Activated naive CD4-positive, alpha-beta T cell treated with anti-CD3 and anti-CD28 coated beads for 36 hours (primary cell): ENCODE measurements at regions not wholly inside any gene's neighbourhood (a gene's known extent, or its start where the extent isn't known, plus 50 kb on each side); places are given as distances from the start of the nearest gene placed in this dataset.

Experiments
- CTCF ChIA-PET: fragments of 350-600 bp; sonication (Branson Sonifier 250); formaldehyde crosslinking; loops from one replicate; lab custom pipeline; 2021; ENCODE audit warnings: antibody characterized with exemption; lab: Charles Lee
- DNase-seq: peaks from one replicate; pipeline ENCODE4 v3.0.0-alpha.2; 2020
- H3K27ac Mint-ChIP-seq: one replicate; pipeline ENCODE4 v1.8.0; 2021; ENCODE audit warnings: mild to moderate bottlenecking, mixed read lengths
- H3K27me3 Mint-ChIP-seq: one replicate; pipeline ENCODE4 v1.8.0; 2021; ENCODE audit warnings: low read depth, mixed read lengths
- H3K36me3 Mint-ChIP-seq: one replicate; pipeline ENCODE4 v1.8.0; 2021; ENCODE audit warnings: low read depth, mixed read lengths
- H3K4me1 Mint-ChIP-seq: one replicate; pipeline ENCODE4 v1.8.0; 2021; ENCODE audit warnings: low read depth, mixed read lengths
- H3K4me3 Mint-ChIP-seq: one replicate; pipeline ENCODE4 v1.8.0; 2021; ENCODE audit warnings: mild to moderate bottlenecking, moderate library complexity, mixed read lengths
- H3K9me3 Mint-ChIP-seq: one replicate; pipeline ENCODE4 v1.8.0; 2021; ENCODE audit warnings: mixed read lengths
- intact Hi-C: fragments of 100-400 bp; cut with micrococcal nuclease; formaldehyde crosslinking; loops from one replicate; pipeline ENCODE4 v1.15.1; 2023

DNA sequence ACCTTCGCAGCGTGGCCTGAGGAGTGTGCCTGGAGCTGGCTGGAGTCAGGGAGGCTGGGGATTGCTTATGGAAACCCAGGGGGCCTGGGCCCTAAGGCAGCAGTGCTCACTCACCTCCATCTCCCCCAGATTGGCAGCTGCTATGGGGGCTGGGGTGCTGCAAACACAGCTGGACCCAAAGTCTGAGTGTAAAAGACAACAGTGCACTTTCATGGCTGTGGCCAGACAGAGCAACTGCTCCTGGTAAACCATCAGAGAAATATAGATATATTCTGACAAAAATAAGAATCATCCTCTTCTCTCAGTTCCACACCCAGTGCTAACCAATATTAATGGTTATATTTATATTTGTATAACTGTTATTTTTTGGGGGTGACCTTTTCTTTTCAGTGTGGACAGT is 123.9 kb downstream of the TENT4A start:
- no peaks in the 10 kb centered on the region for H3K4me1 Mint-ChIP-seq
- H3K36me3 Mint-ChIP-seq, result no peaks in the 10 kb centered on the region
- peaks cover 13% of the 10 kb centered on the region for H3K27me3 Mint-ChIP-seq
- H3K27ac Mint-ChIP-seq, result no peak overlapping the region
- DNase-seq, result no peak
- H3K4me3 Mint-ChIP-seq, result no peak overlapping the region
- intact Hi-C loops, result loop anchor here (2.0 kb wide), 1 partner anchor 72 kb away; no protein-coding TSS in a partner anchor
- peaks cover 2% of the 10 kb centered on the region for H3K9me3 Mint-ChIP-seq
- CTCF ChIA-PET, result interaction anchor here (1.9 kb wide), 1 partner anchor 16 kb away, joined by 4 read pairs; no protein-coding TSS in a partner anchor

DNA sequence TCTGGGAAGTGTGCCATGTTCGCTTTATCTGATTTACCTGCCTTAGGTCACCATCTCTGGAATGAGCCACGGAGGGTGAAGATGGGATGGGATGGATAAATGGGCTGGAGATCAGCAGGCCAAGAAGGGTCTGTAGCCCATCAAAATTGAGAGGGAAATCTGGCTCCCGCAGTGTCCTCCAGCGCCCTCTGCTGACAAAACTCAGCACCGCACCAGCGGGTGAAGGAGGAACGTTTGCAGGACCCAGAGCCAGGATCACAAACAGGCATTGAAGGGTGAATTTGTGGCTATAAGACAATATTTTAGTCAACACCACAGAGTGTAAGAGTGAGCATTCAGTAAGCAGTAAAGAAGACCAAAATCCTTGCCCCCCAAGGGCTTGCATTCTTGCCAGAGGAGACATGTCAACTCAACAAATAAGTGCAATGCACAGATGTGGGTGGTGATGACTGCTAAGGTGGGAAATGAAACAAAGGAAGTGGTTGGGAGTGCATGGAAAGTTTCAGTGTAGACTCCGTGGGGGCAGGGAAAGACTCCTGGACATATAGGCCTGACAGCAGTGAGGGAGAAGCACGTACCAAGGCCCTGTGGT is 124.4 kb downstream of the TENT4A start:
- CTCF ChIA-PET, result interaction anchor here (1.0 to 1.9 kb wide), 2 partner anchors 17 kb away, joined by 4 to 5 read pairs; no protein-coding TSS in a partner anchor
- peak; percentile 56 for DNase-seq
- intact Hi-C loops, result loop anchor here (2.0 kb wide), 1 partner anchor 73 kb away; no protein-coding TSS in a partner anchor
- no peaks in the 10 kb centered on the region for H3K36me3 Mint-ChIP-seq
- peaks cover 11% of the 10 kb centered on the region for H3K27me3 Mint-ChIP-seq
- H3K27ac Mint-ChIP-seq, result no peak overlapping the region
- peaks cover 2% of the 10 kb centered on the region for H3K9me3 Mint-ChIP-seq
- no peaks in the 10 kb centered on the region for H3K4me1 Mint-ChIP-seq
- no peak overlapping the region for H3K4me3 Mint-ChIP-seq

DNA sequence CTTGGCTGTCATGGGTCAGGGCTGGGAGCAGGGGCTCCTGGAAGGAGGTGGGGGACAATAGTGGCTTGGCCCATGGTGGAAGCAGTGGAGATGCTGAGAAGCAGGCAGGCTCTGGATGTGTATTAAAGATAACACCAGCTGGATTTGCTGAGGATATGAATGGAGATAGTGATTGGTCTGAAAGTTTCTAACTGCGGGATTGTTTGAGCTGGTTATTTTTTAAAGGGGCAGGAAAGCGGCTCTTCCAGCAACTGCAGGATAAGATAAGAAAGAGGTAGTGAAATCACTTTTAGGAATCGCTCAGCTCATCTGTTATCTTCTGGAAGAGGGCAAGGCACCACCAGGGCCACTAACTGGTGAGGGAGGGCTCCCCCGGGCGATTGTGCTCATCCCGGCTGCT is 125.5 kb downstream of the TENT4A start:
- CTCF ChIA-PET, result interaction anchor here (0.6 to 1.0 kb wide), 2 partner anchors 18 to 72 kb away, joined by 3 to 5 read pairs; no protein-coding TSS in a partner anchor
- intact Hi-C loops, result no loop called here
- H3K27ac Mint-ChIP-seq, result no peak overlapping the region
- no peak for DNase-seq
- no peak overlapping the region for H3K4me3 Mint-ChIP-seq
- H3K9me3 Mint-ChIP-seq, result peaks cover 2% of the 10 kb centered on the region
- H3K4me1 Mint-ChIP-seq, result no peaks in the 10 kb centered on the region
- H3K27me3 Mint-ChIP-seq, result peaks cover 11% of the 10 kb centered on the region
- H3K36me3 Mint-ChIP-seq, result no peaks in the 10 kb centered on the region

DNA sequence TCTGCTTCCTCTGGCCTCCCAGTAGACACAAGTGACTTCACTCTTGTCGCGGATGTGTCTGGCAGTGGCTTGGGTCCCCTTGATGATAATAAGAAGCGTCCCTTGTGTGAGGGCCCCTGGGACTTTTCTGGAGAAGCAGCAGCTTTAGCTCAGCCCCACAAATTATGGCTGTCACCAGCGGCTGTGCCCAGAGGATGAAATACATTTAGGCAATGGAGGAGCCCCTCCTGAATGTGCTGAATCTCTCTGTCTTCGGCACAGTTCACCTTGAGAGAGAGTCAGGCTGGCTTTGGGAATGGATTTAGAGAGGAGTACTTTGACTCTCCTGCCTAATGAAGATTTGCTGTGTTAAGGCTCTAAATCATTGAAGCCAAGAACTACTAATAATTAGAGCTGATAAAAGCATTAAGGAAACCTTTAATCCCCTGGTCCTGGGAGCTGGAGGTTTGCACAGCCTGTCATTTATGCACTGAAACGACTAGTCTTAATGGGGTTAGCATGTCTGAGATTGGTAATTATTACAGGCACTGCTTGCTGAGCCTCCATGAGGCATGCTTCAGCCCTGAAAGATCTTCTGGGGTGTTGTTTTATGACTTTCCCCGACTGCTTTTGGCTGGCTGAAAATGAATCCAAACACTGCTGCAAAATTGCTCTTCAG is 127.0 kb downstream of the TENT4A start:
- intact Hi-C loops, result no loop called here
- H3K9me3 Mint-ChIP-seq, result peaks cover 2% of the 10 kb centered on the region
- H3K27me3 Mint-ChIP-seq, result peaks cover 8% of the 10 kb centered on the region
- H3K36me3 Mint-ChIP-seq, result no peaks in the 10 kb centered on the region
- no peak overlapping the region for H3K4me3 Mint-ChIP-seq
- no peaks in the 10 kb centered on the region for H3K4me1 Mint-ChIP-seq
- H3K27ac Mint-ChIP-seq, result no peak overlapping the region
- CTCF ChIA-PET, result no interaction called here
- DNase-seq, result no peak

DNA sequence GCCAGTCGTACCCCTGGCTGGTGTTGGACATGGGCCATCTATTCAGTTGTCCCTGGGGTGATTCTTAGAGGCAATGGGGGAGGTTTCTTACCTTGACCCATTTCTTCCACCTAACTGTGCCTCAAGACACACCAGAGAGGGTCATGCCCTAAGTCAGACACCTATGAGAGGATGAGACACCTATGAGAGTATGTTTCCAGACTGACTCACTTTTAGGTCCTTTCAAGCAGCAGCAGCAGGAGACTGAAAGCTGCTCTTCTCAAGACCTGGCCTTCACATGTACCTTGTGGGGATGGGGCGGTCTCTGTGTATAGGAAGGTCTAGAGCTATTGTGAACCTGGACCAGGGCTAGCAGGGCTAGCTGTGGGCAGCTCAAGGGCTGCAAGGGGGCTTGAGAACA is 130.1 kb downstream of the TENT4A start:
- H3K27ac Mint-ChIP-seq, result no peak overlapping the region
- H3K36me3 Mint-ChIP-seq, result no peaks in the 10 kb centered on the region
- peaks cover 10% of the 10 kb centered on the region for H3K27me3 Mint-ChIP-seq
- DNase-seq, result no peak
- CTCF ChIA-PET, result interaction anchor here (1.0 to 1.5 kb wide), 2 partner anchors 23 to 77 kb away, joined by 3 to 6 read pairs; no protein-coding TSS in a partner anchor
- peaks cover 7% of the 10 kb centered on the region for H3K4me1 Mint-ChIP-seq
- H3K4me3 Mint-ChIP-seq, result no peak overlapping the region
- no peaks in the 10 kb centered on the region for H3K9me3 Mint-ChIP-seq
- intact Hi-C loops, result no loop called here

DNA sequence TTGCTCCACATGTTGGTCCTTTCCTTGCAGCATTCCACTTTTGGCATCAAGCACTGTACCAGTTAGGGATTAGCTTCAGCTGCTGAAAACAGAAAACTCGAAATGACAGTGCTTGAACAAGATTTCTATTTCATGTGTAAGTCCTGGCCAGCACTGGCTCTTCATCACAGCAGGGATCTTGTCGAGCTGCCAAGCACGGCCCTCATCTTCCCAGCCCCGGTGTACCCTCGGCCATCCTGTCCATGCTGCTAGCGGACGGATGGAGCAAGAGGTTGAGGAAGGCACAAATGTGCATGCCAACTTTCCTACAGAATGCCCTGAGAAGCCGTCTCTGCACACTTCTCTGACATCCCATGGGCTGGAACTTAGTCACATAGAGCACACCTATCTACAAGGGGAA is 130.6 kb downstream of the TENT4A start:
- H3K27ac Mint-ChIP-seq, result no peak overlapping the region
- H3K4me3 Mint-ChIP-seq, result no peak overlapping the region
- peaks cover 7% of the 10 kb centered on the region for H3K4me1 Mint-ChIP-seq
- no peaks in the 10 kb centered on the region for H3K36me3 Mint-ChIP-seq
- peaks cover 10% of the 10 kb centered on the region for H3K27me3 Mint-ChIP-seq
- intact Hi-C loops, result no loop called here
- no peaks in the 10 kb centered on the region for H3K9me3 Mint-ChIP-seq
- no peak for DNase-seq
- CTCF ChIA-PET, result interaction anchor here (1.5 kb wide), 1 partner anchor 23 kb away, joined by 6 read pairs; no protein-coding TSS in a partner anchor

DNA sequence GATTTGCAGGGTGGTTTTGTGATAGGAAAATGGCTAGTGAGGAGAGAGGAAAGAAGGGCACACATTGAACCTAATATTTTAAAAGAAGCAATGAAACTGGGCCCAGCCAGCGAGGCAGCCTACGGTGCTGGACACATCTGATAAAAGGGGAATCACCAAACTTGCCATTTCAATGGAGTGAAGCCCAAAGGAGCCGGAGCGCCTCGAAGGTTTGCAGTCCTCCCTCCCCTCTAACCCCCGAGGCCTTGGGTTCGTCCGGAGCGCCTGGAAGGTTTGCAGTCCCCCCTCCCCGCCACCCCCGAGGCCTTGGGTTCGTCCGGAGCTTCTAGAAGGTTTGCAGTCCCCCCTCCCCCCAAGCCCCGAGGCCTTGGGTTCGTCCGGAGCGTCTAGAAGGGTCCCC is 132.6 kb downstream of the TENT4A start:
- DNase-seq, result no peak
- CTCF ChIA-PET, result interaction anchor here (1.5 kb wide), 1 partner anchor 29 kb away, joined by 3 read pairs; no protein-coding TSS in a partner anchor
- no peak overlapping the region for H3K27ac Mint-ChIP-seq
- H3K4me3 Mint-ChIP-seq, result no peak overlapping the region
- H3K27me3 Mint-ChIP-seq, result peaks cover 10% of the 10 kb centered on the region
- H3K36me3 Mint-ChIP-seq, result no peaks in the 10 kb centered on the region
- peaks cover 7% of the 10 kb centered on the region for H3K4me1 Mint-ChIP-seq
- H3K9me3 Mint-ChIP-seq, result no peaks in the 10 kb centered on the region
- intact Hi-C loops, result no loop called here

DNA sequence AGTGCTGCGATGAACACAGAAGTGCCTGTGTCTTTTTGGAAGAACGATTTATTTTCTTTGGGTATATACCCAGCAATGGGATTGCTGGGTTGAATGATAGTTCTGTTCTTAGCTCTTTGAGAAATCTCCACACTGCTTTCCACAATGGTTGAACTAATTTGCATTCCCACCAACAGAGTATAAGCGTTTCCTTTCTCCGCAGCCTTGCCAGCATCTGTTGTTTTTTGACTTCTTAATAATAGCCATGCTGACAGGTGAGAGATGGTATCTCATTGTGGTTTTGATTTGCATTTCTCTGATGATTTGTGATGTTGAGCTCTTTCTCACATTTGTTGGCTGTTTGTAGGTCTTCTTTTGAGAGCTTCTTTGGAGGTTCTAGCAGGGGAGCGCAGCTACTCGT is 134.6 kb downstream of the TENT4A start:
- Mint-ChIP-seq H3K4me3 (no peak overlapping the region), H3K27ac (no peak overlapping the region), H3K27me3 (peaks cover 6% of the 10 kb centered on the region), H3K4me1 (peaks cover 7% of the 10 kb centered on the region), H3K9me3 (peaks cover 10% of the 10 kb centered on the region), H3K36me3 (no peaks in the 10 kb centered on the region)
- intact Hi-C loops, result no loop called here
- CTCF ChIA-PET, result interaction anchor here (1.6 kb wide), 1 partner anchor 67 kb away, joined by 3 read pairs; no protein-coding TSS in a partner anchor
- no peak for DNase-seq

DNA sequence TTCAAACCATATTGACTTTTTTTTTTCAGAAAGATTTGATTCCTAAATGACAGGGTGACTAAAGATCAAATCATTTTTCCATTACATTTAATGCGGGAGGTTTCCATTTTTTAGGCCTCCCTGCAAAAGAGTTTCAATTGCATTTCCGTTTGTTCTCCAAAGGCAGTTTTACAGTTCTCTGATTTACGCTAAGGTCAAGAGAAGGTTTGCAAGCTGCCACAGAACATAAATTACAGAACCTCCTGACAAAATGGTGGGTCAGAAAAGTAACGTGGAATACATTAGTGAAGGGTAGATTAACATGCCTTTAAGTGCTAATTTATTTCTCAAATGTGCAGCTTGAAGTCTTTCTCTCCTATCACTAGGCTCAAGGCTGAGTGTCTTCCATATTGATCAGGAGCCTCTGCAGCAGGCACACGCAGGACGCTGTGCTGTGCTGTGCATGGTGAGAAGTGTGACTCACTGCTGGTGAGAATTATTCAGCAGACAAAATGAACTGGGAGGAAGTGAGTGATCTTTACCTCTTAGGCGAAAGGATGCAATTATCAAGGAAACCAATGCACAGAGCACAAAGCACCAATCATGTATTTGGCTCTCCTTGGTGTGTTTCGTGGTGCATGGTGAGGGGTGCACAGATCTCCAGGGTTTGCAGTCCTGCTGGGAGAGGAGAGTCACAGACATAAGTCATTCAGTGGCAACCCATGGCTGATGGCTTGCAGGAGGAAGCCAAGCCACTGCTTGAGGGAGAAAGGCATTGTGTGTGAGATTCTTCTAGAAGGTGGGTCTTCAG is 136.3 kb downstream of the TENT4A start:
- peak; percentile 39 for DNase-seq
- H3K4me1 Mint-ChIP-seq, result peaks cover 7% of the 10 kb centered on the region
- intact Hi-C loops, result loop anchor here (1.0 kb wide), 1 partner anchor 20 kb away; no protein-coding TSS in a partner anchor
- no peaks in the 10 kb centered on the region for H3K36me3 Mint-ChIP-seq
- CTCF ChIA-PET, result no interaction called here
- H3K27ac Mint-ChIP-seq, result no peak overlapping the region
- H3K4me3 Mint-ChIP-seq, result no peak overlapping the region
- H3K9me3 Mint-ChIP-seq, result peaks cover 18% of the 10 kb centered on the region
- peaks cover 4% of the 10 kb centered on the region for H3K27me3 Mint-ChIP-seq

DNA sequence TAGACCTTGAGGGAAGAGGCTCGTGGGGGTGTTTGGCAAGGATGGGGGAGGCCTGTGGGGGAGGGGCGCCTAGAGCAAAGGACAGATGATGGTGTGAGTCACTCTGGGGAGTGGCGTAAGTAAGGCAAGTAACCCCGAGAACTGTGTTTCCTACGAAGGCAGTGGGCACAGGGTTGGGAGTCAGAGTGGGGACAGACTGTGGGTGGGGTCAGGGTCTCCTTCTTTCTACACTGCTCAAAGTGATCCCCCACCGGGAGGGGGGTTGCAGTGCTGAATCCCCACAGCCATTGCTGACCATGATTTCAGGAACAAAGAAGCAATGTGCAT is 136.8 kb downstream of the TENT4A start:
- CTCF ChIA-PET, result no interaction called here
- no peaks in the 10 kb centered on the region for H3K36me3 Mint-ChIP-seq
- peaks cover 4% of the 10 kb centered on the region for H3K27me3 Mint-ChIP-seq
- peaks cover 7% of the 10 kb centered on the region for H3K4me1 Mint-ChIP-seq
- H3K9me3 Mint-ChIP-seq, result peaks cover 18% of the 10 kb centered on the region
- H3K27ac Mint-ChIP-seq, result no peak overlapping the region
- H3K4me3 Mint-ChIP-seq, result no peak overlapping the region
- intact Hi-C loops, result no loop called here
- no peak for DNase-seq

DNA sequence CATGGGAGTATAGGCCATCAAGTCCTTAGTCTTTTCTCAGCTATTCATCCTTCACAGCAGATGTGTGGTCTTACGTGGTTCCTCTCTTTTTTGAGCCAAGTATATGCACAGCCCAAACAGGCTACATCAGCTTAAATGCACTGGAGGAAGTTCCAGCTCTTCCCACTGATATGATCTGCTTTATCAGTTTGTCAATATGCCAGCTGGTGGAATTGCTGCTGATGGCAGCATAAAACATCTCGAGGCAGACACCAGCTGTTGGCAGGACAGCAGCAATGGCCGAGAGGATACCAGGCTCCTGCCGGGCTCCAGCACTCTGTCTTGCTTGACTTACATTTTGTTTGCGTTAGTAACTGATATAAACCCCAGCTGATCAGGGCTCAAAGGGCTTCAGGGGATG is 143.4 kb downstream of the TENT4A start:
- no peak overlapping the region for H3K27ac Mint-ChIP-seq
- no peaks in the 10 kb centered on the region for H3K36me3 Mint-ChIP-seq
- no peaks in the 10 kb centered on the region for H3K4me1 Mint-ChIP-seq

DNA sequence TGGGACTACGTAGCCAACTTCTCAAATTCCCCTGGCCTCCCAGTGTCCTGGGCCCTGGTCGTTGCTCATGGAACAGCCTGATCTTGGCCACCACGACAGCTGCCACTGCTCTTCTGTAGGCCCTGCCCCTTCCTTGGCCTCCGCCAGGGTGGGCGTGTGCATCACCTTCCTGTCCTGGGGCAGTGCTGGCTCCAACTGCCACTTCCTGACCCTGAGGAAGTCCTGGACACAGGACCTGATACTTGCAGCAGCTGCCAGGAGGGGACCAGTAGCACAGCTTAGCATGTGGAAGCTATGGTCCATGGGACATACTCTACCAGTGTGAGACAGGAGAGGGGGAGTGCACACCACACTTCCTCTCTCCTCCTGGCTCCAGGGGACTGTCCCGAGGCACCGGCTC is 145.2 kb downstream of the TENT4A start:
- Mint-ChIP-seq H3K27me3 (no peaks in the 10 kb centered on the region), H3K9me3 (peaks cover 14% of the 10 kb centered on the region), H3K36me3 (peaks cover 3% of the 10 kb centered on the region), H3K27ac (no peak overlapping the region), H3K4me3 (no peak overlapping the region), H3K4me1 (no peaks in the 10 kb centered on the region)
- intact Hi-C loops, result no loop called here
- no peak for DNase-seq
- CTCF ChIA-PET, result no interaction called here

More for the DNA sequence above, 143.4 kb downstream of the TENT4A start:
- no peak for DNase-seq
- Mint-ChIP-seq H3K27me3 (no peaks in the 10 kb centered on the region), H3K9me3 (peaks cover 18% of the 10 kb centered on the region), H3K4me3 (no peak overlapping the region)
- intact Hi-C loops, result no loop called here
- CTCF ChIA-PET, result no interaction called here
